ENCODE measurements at regions not wholly inside any gene's neighbourhood (a gene's known extent, or its start where the extent isn't known, plus 50 kb on each side); places are given as distances from the start of the nearest gene placed in this dataset.

DNA sequence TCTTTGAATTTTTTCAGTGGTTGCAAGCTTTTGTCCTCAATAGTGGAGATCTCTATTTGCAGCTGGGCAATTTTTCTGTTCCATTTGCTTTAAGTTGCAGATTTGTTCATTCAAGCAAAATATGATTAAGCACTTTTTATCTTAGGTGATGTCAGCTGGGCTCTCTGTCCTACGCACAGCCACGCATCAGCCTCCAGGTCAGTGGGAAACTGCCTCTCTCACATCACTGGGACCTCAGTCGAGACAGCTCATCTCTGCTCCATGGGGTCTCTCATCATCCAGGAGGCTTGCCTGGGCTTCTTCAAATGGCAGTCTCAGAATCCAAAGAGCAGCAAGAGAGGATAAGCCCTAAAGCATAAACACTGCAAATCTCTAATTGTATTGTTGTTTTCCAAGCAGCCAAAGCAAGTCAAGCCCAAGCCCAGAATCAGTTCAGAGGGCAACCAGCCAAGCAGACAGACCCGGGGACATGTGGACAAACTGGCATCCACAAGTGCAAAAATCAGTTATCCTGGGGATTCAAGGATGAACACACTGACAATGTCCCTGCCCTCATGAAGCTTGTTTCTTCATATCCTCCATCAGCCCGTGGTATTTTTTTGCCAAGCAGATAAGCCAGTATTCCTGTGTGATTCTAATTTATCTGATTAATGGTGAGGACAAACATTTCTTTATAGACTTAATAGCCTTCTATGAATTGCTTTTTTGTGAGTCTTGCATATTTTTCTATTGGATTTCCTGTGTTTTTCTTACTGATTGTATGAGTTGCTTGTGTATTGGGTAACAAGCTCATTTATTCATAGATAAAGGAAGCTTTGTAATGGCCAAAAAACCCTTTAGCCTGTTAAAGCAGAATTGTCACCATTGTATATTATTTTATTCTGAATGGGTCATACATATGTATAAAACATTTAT lies 262.5 kb downstream of the GXYLT1 start:
- Histone ChIP-seq H3K36me3 (ENCODE audit: control insufficient read depth in 2 of 2, extremely low read depth in 1 of 2, insufficient read depth in 1 of 2, low read length in 1 of 2) (no peaks in the 10 kb centered on the region), H3K4me1 (ENCODE audit: control insufficient read depth in 1 of 2, extremely low read depth in 1 of 2, insufficient read depth in 2 of 2, low read length in 2 of 2) (no peaks in the 10 kb centered on the region), H3K4me3 (ENCODE audit: control insufficient read depth in 1 of 2, extremely low read depth in 1 of 2, low read length in 1 of 2) (no peak overlapping the region), H3K27me3 (replicated peaks in 1 of 2; ENCODE audit: control insufficient read depth in 2 of 2, extremely low read depth in 1 of 2, insufficient read depth in 2 of 2, low read length in 1 of 2) (no peaks in the 10 kb centered on the region), H3K9me3 (no peaks in the 10 kb centered on the region), H3K27ac (ENCODE audit: low read length) (no peak overlapping the region)
- Mint-ChIP-seq H3K4me1 (no peaks in the 10 kb centered on the region), H3K4me3 (no peak overlapping the region), H3K27ac (no peak overlapping the region), H3K27me3 (peaks cover 5 to 9% of the 10 kb centered on the region in 2 donors), H3K9me3 (no peaks in the 10 kb centered on the region), H3K36me3 (no peaks in the 10 kb centered on the region)
- POLR2A ChIA-PET = no interaction called here
- no peak for ATAC-seq (replicated peaks in 1 of 4)
- no peak for DNase-seq
- CTCF ChIA-PET = no interaction called here
- WGBS (ENCODE audit: insufficient coverage) = 89% methylated on average over 3 of the region's 5 CpGs

DNA sequence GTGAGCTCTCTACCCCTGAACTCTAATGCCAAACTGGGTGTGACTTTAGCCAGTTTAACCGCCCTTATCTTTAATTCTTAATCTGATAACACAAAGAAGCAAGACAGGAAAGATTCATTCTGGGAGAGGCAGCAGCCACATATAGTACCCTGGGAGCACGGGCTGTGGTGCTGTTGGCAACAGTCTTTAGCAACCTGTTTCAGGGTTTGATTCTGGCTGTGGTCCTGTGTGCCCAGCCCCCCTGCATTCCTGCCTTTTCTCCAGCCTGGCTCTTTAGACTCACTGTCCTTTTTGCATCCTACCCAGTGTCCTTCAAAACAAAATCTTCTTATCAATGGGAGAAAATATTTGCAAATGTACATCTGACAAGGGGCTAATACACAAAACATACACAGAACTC lies 275.2 kb downstream of the GXYLT1 start:
- WGBS (ENCODE audit: insufficient coverage) = 80% methylated on average over 1 of the region's 2 CpGs
- Histone ChIP-seq H3K27ac (ENCODE audit: low read length) (no peak overlapping the region), H3K36me3 (ENCODE audit: control insufficient read depth in 2 of 2, extremely low read depth in 1 of 2, insufficient read depth in 1 of 2, low read length in 1 of 2) (no peaks in the 10 kb centered on the region), H3K9me3 (no peaks in the 10 kb centered on the region), H3K27me3 (replicated peaks in 1 of 2; ENCODE audit: control insufficient read depth in 2 of 2, extremely low read depth in 1 of 2, insufficient read depth in 2 of 2, low read length in 1 of 2) (peaks cover 0 to 14% of the 10 kb centered on the region in 2 experiments), H3K4me1 (ENCODE audit: control insufficient read depth in 1 of 2, extremely low read depth in 1 of 2, insufficient read depth in 2 of 2, low read length in 2 of 2) (no peaks in the 10 kb centered on the region), H3K4me3 (ENCODE audit: control insufficient read depth in 1 of 2, extremely low read depth in 1 of 2, low read length in 1 of 2) (no peak overlapping the region)
- H3K27ac Mint-ChIP-seq = no peak overlapping the region
- ChIA-PET CTCF (no interaction called here), POLR2A (no interaction called here)
- no peaks in the 10 kb centered on the region for H3K4me1 Mint-ChIP-seq
- peaks cover 5 to 21% (median 6%) of the 10 kb centered on the region in 3 donors for H3K9me3 Mint-ChIP-seq
- DNase-seq (no peak), ATAC-seq (replicated peaks in 1 of 4) (no peak)
- H3K27me3 Mint-ChIP-seq = peaks cover 5 to 10% of the 10 kb centered on the region in 2 donors
- H3K36me3 Mint-ChIP-seq = no peaks in the 10 kb centered on the region
- no peak overlapping the region for H3K4me3 Mint-ChIP-seq

DNA sequence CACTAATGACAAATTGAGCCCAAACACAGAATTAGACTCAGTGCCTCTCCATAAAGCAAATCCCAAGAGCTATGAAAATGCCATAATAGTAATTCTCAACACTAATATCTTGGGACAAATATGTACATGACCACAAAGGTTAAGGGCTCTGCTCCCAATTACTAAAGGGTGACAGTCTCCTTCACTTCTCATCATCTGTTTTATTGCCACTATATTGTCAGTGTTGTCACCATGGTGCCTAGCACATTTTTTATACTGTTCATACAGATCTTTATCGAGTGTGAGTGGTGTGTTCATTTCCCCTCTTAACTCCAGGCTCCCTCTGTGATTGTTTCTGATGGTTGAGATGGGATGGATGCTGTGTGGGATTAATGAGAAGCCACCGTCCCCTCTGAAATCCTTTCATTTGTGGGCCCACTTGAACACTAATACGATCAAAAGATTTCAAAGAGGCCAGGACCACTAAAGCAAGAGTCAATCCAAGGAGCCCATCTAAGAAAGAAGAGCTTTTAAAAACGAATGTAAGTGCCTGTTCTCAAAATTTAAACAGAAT lies 277.7 kb downstream of the GXYLT1 start:
- H3K9me3 ChIP-seq = no peaks in the 10 kb centered on the region
- no peak overlapping the region for H3K4me3 Mint-ChIP-seq
- H3K27ac Mint-ChIP-seq = no peak overlapping the region
- CTCF ChIA-PET = no interaction called here
- no peaks in the 10 kb centered on the region for H3K36me3 Mint-ChIP-seq
- ATAC-seq (replicated peaks in 1 of 4) (no peak), DNase-seq (no peak)
- 100% methylated on average over 1 of the region's 4 CpGs for WGBS (ENCODE audit: insufficient coverage)
- POLR2A ChIA-PET = no interaction called here
- H3K9me3 Mint-ChIP-seq = peaks cover 0 to 9% (median 6%) of the 10 kb centered on the region in 3 donors
- H3K4me1 Mint-ChIP-seq = no peaks in the 10 kb centered on the region
- H3K36me3 ChIP-seq (ENCODE audit: control insufficient read depth in 2 of 2, extremely low read depth in 1 of 2, insufficient read depth in 1 of 2, low read length in 1 of 2) = no peaks in the 10 kb centered on the region
- no peaks in the 10 kb centered on the region for H3K4me1 ChIP-seq (ENCODE audit: control insufficient read depth in 1 of 2, extremely low read depth in 1 of 2, insufficient read depth in 2 of 2, low read length in 2 of 2)
- H3K27me3 ChIP-seq (replicated peaks in 1 of 2; ENCODE audit: control insufficient read depth in 2 of 2, extremely low read depth in 1 of 2, insufficient read depth in 2 of 2, low read length in 1 of 2) = peaks cover 0 to 14% of the 10 kb centered on the region in 2 experiments
- peaks cover 5 to 10% of the 10 kb centered on the region in 2 donors for H3K27me3 Mint-ChIP-seq
- no peak overlapping the region for H3K4me3 ChIP-seq (ENCODE audit: control insufficient read depth in 1 of 2, extremely low read depth in 1 of 2, low read length in 1 of 2)
- H3K27ac ChIP-seq (ENCODE audit: low read length) = no peak overlapping the region

DNA sequence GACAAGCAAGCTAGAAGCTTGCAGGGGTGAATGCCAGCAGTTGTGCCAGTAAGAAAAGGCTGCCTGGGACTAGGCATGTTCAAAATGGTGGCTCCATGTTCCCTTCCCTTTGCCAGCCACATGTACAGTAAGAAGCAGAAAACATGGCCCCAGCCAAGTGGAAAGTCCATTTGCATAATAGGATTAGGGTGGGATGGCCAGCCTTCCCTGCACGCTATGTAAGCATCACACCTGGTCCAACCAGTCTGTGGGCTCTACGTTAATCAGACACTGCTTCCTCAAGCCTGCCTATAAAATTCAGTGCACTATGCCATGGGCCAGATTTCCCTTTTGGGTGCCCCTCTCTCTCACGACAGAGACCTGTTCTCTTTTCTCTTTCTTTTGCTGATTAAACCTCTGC lies 288.4 kb downstream of the GXYLT1 start:
- H3K36me3 ChIP-seq (ENCODE audit: control insufficient read depth in 2 of 2, extremely low read depth in 1 of 2, insufficient read depth in 1 of 2, low read length in 1 of 2) = no peaks in the 10 kb centered on the region
- H3K9me3 ChIP-seq = no peaks in the 10 kb centered on the region
- no peaks in the 10 kb centered on the region for H3K27me3 ChIP-seq (replicated peaks in 1 of 2; ENCODE audit: control insufficient read depth in 2 of 2, extremely low read depth in 1 of 2, insufficient read depth in 2 of 2, low read length in 1 of 2)
- peaks cover 4 to 11% of the 10 kb centered on the region in 2 donors for H3K27me3 Mint-ChIP-seq
- H3K36me3 Mint-ChIP-seq = no peaks in the 10 kb centered on the region
- H3K4me3 ChIP-seq (ENCODE audit: control insufficient read depth in 1 of 2, extremely low read depth in 1 of 2, low read length in 1 of 2) = no peak overlapping the region
- peaks cover 0 to 3% (median 0%) of the 10 kb centered on the region in 3 donors for H3K9me3 Mint-ChIP-seq
- ATAC-seq (replicated peaks in 1 of 4) = no peak
- H3K27ac ChIP-seq (ENCODE audit: low read length) = no peak overlapping the region
- H3K4me1 Mint-ChIP-seq = no peaks in the 10 kb centered on the region
- no peak overlapping the region for H3K27ac Mint-ChIP-seq
- DNase-seq = no peak
- WGBS (ENCODE audit: insufficient coverage) = no CpG with 5 or more reads among the region's 3 CpGs
- CTCF ChIA-PET = no interaction called here
- H3K4me3 Mint-ChIP-seq = no peak overlapping the region
- no peaks in the 10 kb centered on the region for H3K4me1 ChIP-seq (ENCODE audit: control insufficient read depth in 1 of 2, extremely low read depth in 1 of 2, insufficient read depth in 2 of 2, low read length in 2 of 2)
- POLR2A ChIA-PET = no interaction called here

DNA sequence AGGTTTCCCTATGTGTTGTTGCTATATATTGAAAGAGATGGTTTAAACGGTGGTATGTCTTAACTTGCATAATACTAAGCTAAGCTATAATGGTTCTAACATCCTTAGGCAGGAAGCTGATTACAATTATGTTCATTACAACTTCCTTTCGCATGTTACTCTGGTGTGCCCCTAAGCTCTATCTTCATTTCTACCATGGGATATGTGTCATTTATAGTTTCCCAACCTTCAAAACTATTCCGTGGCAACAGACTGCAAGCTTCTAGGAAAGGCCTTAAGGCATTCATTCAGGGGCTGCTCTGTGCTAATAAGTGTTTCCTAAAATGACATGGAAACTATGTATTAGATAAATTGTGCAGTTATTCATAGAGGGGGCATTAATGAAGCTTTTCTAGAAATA lies 294.6 kb downstream of the GXYLT1 start:
- Mint-ChIP-seq H3K36me3 (no peaks in the 10 kb centered on the region), H3K4me3 (no peak overlapping the region), H3K9me3 (no peaks in the 10 kb centered on the region), H3K4me1 (no peaks in the 10 kb centered on the region), H3K27ac (no peak overlapping the region), H3K27me3 (peaks cover 0 to 17% of the 10 kb centered on the region in 2 donors)
- POLR2A ChIA-PET = interaction anchor here in 1 of 2 donors (0.6 kb wide), 1 partner anchor 184 kb away, joined by 9 read pairs; no protein-coding TSS in a partner anchor
- WGBS (ENCODE audit: insufficient coverage) = no CpG with 5 or more reads among the region's 3 CpGs
- no peaks in the 10 kb centered on the region for H3K36me3 ChIP-seq (ENCODE audit: control insufficient read depth in 2 of 2, extremely low read depth in 1 of 2, insufficient read depth in 1 of 2, low read length in 1 of 2)
- DNase-seq (no peak), ATAC-seq (replicated peaks in 1 of 4) (no peak)
- peaks cover 0 to 3% of the 10 kb centered on the region in 2 experiments for H3K27me3 ChIP-seq (replicated peaks in 1 of 2; ENCODE audit: control insufficient read depth in 2 of 2, extremely low read depth in 1 of 2, insufficient read depth in 2 of 2, low read length in 1 of 2)
- no peak overlapping the region for H3K27ac ChIP-seq (ENCODE audit: low read length)
- CTCF ChIA-PET = no interaction called here
- H3K4me1 ChIP-seq (ENCODE audit: control insufficient read depth in 1 of 2, extremely low read depth in 1 of 2, insufficient read depth in 2 of 2, low read length in 2 of 2) = no peaks in the 10 kb centered on the region
- H3K4me3 ChIP-seq (ENCODE audit: control insufficient read depth in 1 of 2, extremely low read depth in 1 of 2, low read length in 1 of 2) = no peak overlapping the region
- H3K9me3 ChIP-seq = no peaks in the 10 kb centered on the region

DNA sequence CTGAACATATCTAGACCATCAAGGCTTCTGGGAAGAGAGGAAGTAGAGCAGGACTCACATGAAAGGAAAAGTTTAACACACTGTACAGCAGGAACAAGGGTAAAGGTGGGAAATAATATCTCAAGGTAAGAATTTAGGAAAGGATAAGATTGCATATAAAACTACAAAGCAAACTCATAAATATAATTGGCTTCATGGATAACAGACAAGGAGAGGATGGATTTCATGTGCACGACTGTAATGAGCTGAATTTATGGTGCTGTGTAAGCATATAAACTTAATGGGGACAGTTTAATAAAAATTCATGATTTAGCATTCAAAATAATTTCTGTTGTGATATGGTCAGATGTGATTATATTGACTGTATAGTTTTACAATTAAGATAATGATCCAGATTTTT lies 298.0 kb downstream of the GXYLT1 start:
- ChIA-PET POLR2A (no interaction called here), CTCF (no interaction called here)
- Histone ChIP-seq H3K27ac (ENCODE audit: low read length) (no peak overlapping the region), H3K36me3 (ENCODE audit: control insufficient read depth in 2 of 2, extremely low read depth in 1 of 2, insufficient read depth in 1 of 2, low read length in 1 of 2) (no peaks in the 10 kb centered on the region), H3K9me3 (no peaks in the 10 kb centered on the region), H3K27me3 (replicated peaks in 1 of 2; ENCODE audit: control insufficient read depth in 2 of 2, extremely low read depth in 1 of 2, insufficient read depth in 2 of 2, low read length in 1 of 2) (peaks cover 0 to 3% of the 10 kb centered on the region in 2 experiments), H3K4me1 (ENCODE audit: control insufficient read depth in 1 of 2, extremely low read depth in 1 of 2, insufficient read depth in 2 of 2, low read length in 2 of 2) (no peaks in the 10 kb centered on the region), H3K4me3 (ENCODE audit: control insufficient read depth in 1 of 2, extremely low read depth in 1 of 2, low read length in 1 of 2) (no peak overlapping the region)
- DNase-seq = no peak
- no peak for ATAC-seq (replicated peaks in 1 of 4)
- Mint-ChIP-seq H3K4me1 (no peaks in the 10 kb centered on the region), H3K27me3 (peaks cover 0 to 18% of the 10 kb centered on the region in 2 donors), H3K36me3 (no peaks in the 10 kb centered on the region), H3K9me3 (no peaks in the 10 kb centered on the region), H3K27ac (no peak overlapping the region), H3K4me3 (no peak overlapping the region)
- WGBS (ENCODE audit: insufficient coverage) = no CpG with 5 or more reads among the region's 1 CpG

Data from T-cell (primary cell).